Peyer's patch (tissue), 4 donors: ENCODE measurements at regions not wholly inside any gene's neighbourhood (a gene's known extent, or its start where the extent isn't known, plus 50 kb on each side); places are given as distances from the start of the nearest gene placed in this dataset.

Experiments used
- POLR2A ChIP-seq, 2 donors: fragments of 450-650 bp; IDR thresholded peaks; one replicate each; pipeline ENCODE4 v1.5.1; 2017; ENCODE audit warnings: antibody characterized with exemption in 2 of 2, mild to moderate bottlenecking in 2 of 2, moderate library complexity in 2 of 2
- TF ChIP-seq, protein P1 (sequence below), 6 experiments: fragments of 450-650 bp in 4 of 6; fragments of 200-600 bp in 2 of 6; sonication (generic) in 1 of 6; IDR thresholded peaks; one replicate each; pipeline ENCODE4 v1.5.1; 2017 to 2019; ENCODE audit warnings: antibody characterized with exemption in 6 of 6, mild to moderate bottlenecking in 3 of 6, moderate library complexity in 1 of 6

DNA sequence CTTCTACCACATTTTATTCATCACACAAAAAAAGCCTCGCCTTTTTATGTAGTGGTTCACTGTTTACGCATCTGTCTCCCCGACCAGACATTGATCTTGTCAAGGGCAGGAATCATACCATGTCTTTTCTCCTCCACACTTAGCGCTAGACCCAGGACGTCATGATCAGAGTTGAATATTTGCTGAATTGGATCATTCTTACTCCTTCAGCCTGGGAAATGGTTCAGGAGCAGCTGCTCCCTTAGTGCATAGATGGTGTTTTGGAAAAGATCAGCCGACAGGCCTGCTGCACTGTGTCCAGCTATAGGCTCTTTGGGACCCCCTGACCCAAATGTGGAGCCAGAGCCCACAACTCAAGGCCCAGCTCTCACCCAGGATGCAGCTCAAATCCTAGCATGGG is 249.1 kb upstream of the TMEM72 start:
- no peak for TF ChIP-seq POLR2A (IDR thresholded peaks at IDR 0.05)
- TF ChIP-seq, protein P1, sequence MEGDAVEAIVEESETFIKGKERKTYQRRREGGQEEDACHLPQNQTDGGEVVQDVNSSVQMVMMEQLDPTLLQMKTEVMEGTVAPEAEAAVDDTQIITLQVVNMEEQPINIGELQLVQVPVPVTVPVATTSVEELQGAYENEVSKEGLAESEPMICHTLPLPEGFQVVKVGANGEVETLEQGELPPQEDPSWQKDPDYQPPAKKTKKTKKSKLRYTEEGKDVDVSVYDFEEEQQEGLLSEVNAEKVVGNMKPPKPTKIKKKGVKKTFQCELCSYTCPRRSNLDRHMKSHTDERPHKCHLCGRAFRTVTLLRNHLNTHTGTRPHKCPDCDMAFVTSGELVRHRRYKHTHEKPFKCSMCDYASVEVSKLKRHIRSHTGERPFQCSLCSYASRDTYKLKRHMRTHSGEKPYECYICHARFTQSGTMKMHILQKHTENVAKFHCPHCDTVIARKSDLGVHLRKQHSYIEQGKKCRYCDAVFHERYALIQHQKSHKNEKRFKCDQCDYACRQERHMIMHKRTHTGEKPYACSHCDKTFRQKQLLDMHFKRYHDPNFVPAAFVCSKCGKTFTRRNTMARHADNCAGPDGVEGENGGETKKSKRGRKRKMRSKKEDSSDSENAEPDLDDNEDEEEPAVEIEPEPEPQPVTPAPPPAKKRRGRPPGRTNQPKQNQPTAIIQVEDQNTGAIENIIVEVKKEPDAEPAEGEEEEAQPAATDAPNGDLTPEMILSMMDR (IDR thresholded peaks at IDR 0.05), result no peak
